ENCODE measurements at regions not wholly inside any gene's neighbourhood (a gene's known extent, or its start where the extent isn't known, plus 50 kb on each side); places are given as distances from the start of the nearest gene placed in this dataset.

- no peak for DNase-seq
Measured at GRCh38 chr6:14633479-14633878, 515.9 kb downstream of the CD83 start.

GRCh38 chr6:14634072-14634471 lies 516.5 kb downstream of the CD83 start:
- no peak for DNase-seq

- no peak for DNase-seq
Measured at GRCh38 chr6:14635195-14635594, 517.6 kb downstream of the CD83 start.

- no peak for DNase-seq
Measured at GRCh38 chr6:14635934-14636591, 518.5 kb downstream of the CD83 start.

GRCh38 chr6:14638435-14638905 lies 520.9 kb downstream of the CD83 start:
- DNase-seq = no peak

- peak in 4 of 56 donors; percentile 8 to 45 (median 26) for DNase-seq
Measured at GRCh38 chr6:14638906-14639761, 521.6 kb downstream of the CD83 start.

- DNase-seq = no peak
Measured at GRCh38 chr6:14639983-14640599, 522.5 kb downstream of the CD83 start.

GRCh38 chr6:14640631-14641030 lies 523.1 kb downstream of the CD83 start:
- DNase-seq = no peak

GRCh38 chr6:14641423-14642135 lies 524.0 kb downstream of the CD83 start:
- peak in 1 of 56 donors; percentile 9 for DNase-seq

- no peak for DNase-seq
Measured at GRCh38 chr6:14642136-14642505, 524.5 kb downstream of the CD83 start.

- DNase-seq = no peak
Measured at GRCh38 chr6:14642842-14643241, 525.3 kb downstream of the CD83 start.

GRCh38 chr6:14644381-14644780 lies 526.8 kb downstream of the CD83 start:
- DNase-seq = no peak

GRCh38 chr6:14645221-14645620 lies 527.6 kb downstream of the CD83 start:
- DNase-seq = no peak

- DNase-seq = no peak
Measured at GRCh38 chr6:14645841-14646240, 528.3 kb downstream of the CD83 start.

GRCh38 chr6:14646371-14646770 lies 528.8 kb downstream of the CD83 start:
- no peak for DNase-seq

GRCh38 chr6:14647357-14647756 lies 529.8 kb downstream of the CD83 start:
- no peak for DNase-seq

- no peak for DNase-seq
Measured at GRCh38 chr6:14652536-14652935, 535.0 kb downstream of the CD83 start.

GRCh38 chr6:14655201-14656061 lies 537.9 kb downstream of the CD83 start:
- no peak for DNase-seq

GRCh38 chr6:14656078-14656521 lies 538.5 kb downstream of the CD83 start:
- DNase-seq = no peak

- no peak for DNase-seq
Measured at GRCh38 chr6:14656649-14657048, 539.1 kb downstream of the CD83 start.

- no peak for DNase-seq
Measured at GRCh38 chr6:14658030-14658429, 540.5 kb downstream of the CD83 start.

All from amygdala (tissue), 56 donors.